ENCODE measurements at regions not wholly inside any gene's neighbourhood (a gene's known extent, or its start where the extent isn't known, plus 50 kb on each side); places are given as distances from the start of the nearest gene placed in this dataset.

GRCh38 chr14:21748869-21749303 is 75.3 kb upstream of the OR4E1 start:
- Histone ChIP-seq H3K9me3 (ENCODE audit: control insufficient read depth, insufficient read depth, low read depth, low read length) (no peaks in the 10 kb centered on the region), H3K27ac (ENCODE audit: low read length) (no peak overlapping the region), H3K36me3 (ENCODE audit: control insufficient read depth, insufficient read depth, low read length) (no peaks in the 10 kb centered on the region), H3K27me3 (ENCODE audit: control insufficient read depth, insufficient read depth, low read length) (peaks cover 4% of the 10 kb centered on the region; the same call in 1 of the 2 replicates), H3K4me1 (ENCODE audit: control insufficient read depth, insufficient read depth, low read length) (no peaks in the 10 kb centered on the region), H3K4me3 (ENCODE audit: low read depth in 2 of 2, low read length in 2 of 2) (no peak overlapping the region)
- in situ Hi-C loops (cut with HindIII; ENCODE audit: low pct_unique_long_range_greater_than_20kb, low sequenced_read_pairs): no loop called here
- TF ChIP-seq TCF7L2 (IDR thresholded peaks at IDR 0.05; ENCODE audit: low read depth, low read length) (no peak), CTCF (IDR thresholded peaks at IDR 0.05) (peak; percentile 81)
- ChIA-PET CTCF (no interaction called here), POLR2A (no interaction called here)
- BruUV-seq (replicated peaks): no TSS peak
- intact Hi-C loops (cut with micrococcal nuclease; ENCODE audit: unreplicated experiment): no loop called here
- ATAC-seq (peak; percentile 84; the same call in 1 of the 2 replicates), DNase-seq (ENCODE audit: low read depth, low spot score) (no peak)

- Histone ChIP-seq H3K36me3 (ENCODE audit: control insufficient read depth, insufficient read depth, low read length) (no peaks in the 10 kb centered on the region; the same call in 1 of the 2 replicates), H3K4me1 (ENCODE audit: control insufficient read depth, insufficient read depth, low read length) (no peaks in the 10 kb centered on the region), H3K27me3 (ENCODE audit: control insufficient read depth, insufficient read depth, low read length) (peaks cover 8% of the 10 kb centered on the region), H3K4me3 (ENCODE audit: low read depth in 2 of 2, low read length in 2 of 2) (no peak overlapping the region), H3K9me3 (ENCODE audit: control insufficient read depth, insufficient read depth, low read depth, low read length) (no peaks in the 10 kb centered on the region), H3K27ac (ENCODE audit: low read length) (no peak overlapping the region)
- DNase-seq (ENCODE audit: low read depth, low spot score) (no peak), ATAC-seq (no peak)
- TF ChIP-seq SIN3A (IDR thresholded peaks at IDR 0.05; ENCODE audit: borderline replicate concordance, insufficient read depth, low read depth, low read length): no peak
- TF ChIP-seq, protein P1, sequence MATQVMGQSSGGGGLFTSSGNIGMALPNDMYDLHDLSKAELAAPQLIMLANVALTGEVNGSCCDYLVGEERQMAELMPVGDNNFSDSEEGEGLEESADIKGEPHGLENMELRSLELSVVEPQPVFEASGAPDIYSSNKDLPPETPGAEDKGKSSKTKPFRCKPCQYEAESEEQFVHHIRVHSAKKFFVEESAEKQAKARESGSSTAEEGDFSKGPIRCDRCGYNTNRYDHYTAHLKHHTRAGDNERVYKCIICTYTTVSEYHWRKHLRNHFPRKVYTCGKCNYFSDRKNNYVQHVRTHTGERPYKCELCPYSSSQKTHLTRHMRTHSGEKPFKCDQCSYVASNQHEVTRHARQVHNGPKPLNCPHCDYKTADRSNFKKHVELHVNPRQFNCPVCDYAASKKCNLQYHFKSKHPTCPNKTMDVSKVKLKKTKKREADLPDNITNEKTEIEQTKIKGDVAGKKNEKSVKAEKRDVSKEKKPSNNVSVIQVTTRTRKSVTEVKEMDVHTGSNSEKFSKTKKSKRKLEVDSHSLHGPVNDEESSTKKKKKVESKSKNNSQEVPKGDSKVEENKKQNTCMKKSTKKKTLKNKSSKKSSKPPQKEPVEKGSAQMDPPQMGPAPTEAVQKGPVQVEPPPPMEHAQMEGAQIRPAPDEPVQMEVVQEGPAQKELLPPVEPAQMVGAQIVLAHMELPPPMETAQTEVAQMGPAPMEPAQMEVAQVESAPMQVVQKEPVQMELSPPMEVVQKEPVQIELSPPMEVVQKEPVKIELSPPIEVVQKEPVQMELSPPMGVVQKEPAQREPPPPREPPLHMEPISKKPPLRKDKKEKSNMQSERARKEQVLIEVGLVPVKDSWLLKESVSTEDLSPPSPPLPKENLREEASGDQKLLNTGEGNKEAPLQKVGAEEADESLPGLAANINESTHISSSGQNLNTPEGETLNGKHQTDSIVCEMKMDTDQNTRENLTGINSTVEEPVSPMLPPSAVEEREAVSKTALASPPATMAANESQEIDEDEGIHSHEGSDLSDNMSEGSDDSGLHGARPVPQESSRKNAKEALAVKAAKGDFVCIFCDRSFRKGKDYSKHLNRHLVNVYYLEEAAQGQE (IDR thresholded peaks at IDR 0.05; ENCODE audit: insufficient read depth in 1 of 2, low read depth in 2 of 2, low read length in 1 of 2): no peak
- ChIA-PET CTCF (no interaction called here), POLR2A (no interaction called here)
- intact Hi-C loops (cut with micrococcal nuclease; ENCODE audit: unreplicated experiment): no loop called here
- BruUV-seq (replicated peaks): no TSS peak
- in situ Hi-C loops (cut with HindIII; ENCODE audit: low pct_unique_long_range_greater_than_20kb, low sequenced_read_pairs): no loop called here
Observed at GRCh38 chr14:21735639-21736307, 62.2 kb upstream of the OR4E1 start.

GRCh38 chr14:21735200-21735599 is 61.6 kb upstream of the OR4E1 start:
- POLR2A ChIA-PET: no interaction called here
- Histone ChIP-seq H3K4me3 (ENCODE audit: low read depth in 2 of 2, low read length in 2 of 2) (no peak overlapping the region), H3K27ac (ENCODE audit: low read length) (no peak overlapping the region), H3K4me1 (ENCODE audit: control insufficient read depth, insufficient read depth, low read length) (no peaks in the 10 kb centered on the region), H3K9me3 (ENCODE audit: control insufficient read depth, insufficient read depth, low read depth, low read length) (no peaks in the 10 kb centered on the region), H3K36me3 (ENCODE audit: control insufficient read depth, insufficient read depth, low read length) (no peaks in the 10 kb centered on the region), H3K27me3 (ENCODE audit: control insufficient read depth, insufficient read depth, low read length) (peaks cover 8% of the 10 kb centered on the region)
- no peak for DNase-seq (ENCODE audit: low read depth, low spot score)
- in situ Hi-C loops (cut with HindIII; ENCODE audit: low pct_unique_long_range_greater_than_20kb, low sequenced_read_pairs): no loop called here
- intact Hi-C loops (cut with micrococcal nuclease; ENCODE audit: unreplicated experiment): no loop called here
- CTCF ChIA-PET: no interaction called here
- no peak for ATAC-seq
- TF ChIP-seq SIN3A (IDR thresholded peaks at IDR 0.05; ENCODE audit: borderline replicate concordance, insufficient read depth, low read depth, low read length): no peak
- BruUV-seq (replicated peaks): no TSS peak
